HL-60 (cell line): ENCODE measurements at regions not wholly inside any gene's neighbourhood (a gene's known extent, or its start where the extent isn't known, plus 50 kb on each side); places are given as distances from the start of the nearest gene placed in this dataset.

Experiments used
- DNase-seq, 2 experiments: peaks; one replicate each; pipeline ENCODE4 v3.0.0-alpha.2; 2010 to 2020; ENCODE audit warnings: low read depth in 1 of 2, low spot score in 1 of 2
- H3K27ac ChIP-seq: fragments of 250-450 bp; sonication (Bioruptor Pico); replicated peaks from 2 replicates; pipeline ENCODE4 v1.5.1; 2020; ENCODE audit warnings: mild to moderate bottlenecking, moderate library complexity
- H3K27me3 ChIP-seq: fragments of 250-450 bp; sonication (Bioruptor Pico); 2 replicates; pipeline ENCODE4 v1.5.1; 2021; ENCODE audit warnings: mild to moderate bottlenecking, moderate library complexity; ENCODE audit not compliant: insufficient read depth, poor library complexity, severe bottlenecking
- H3K4me3 ChIP-seq: replicated peaks from 2 replicates; pipeline ENCODE4 v1.5.1; 2011; ENCODE audit warnings: mild to moderate bottlenecking, control low read depth, low read length; ENCODE audit not compliant: insufficient read depth
- CTCF ChIP-seq: IDR thresholded peaks from one replicate; pipeline ENCODE4 v1.5.1; 2011; ENCODE audit warnings: low read length, control low read depth, inconsistent platforms; ENCODE audit not compliant: insufficient read depth
- GABPA ChIP-seq: IDR thresholded peaks from 2 replicates; pipeline ENCODE4 v1.6.1; 2012; ENCODE audit warnings: low read depth
- POLR2AphosphoS5 ChIP-seq: IDR thresholded peaks from 2 replicates; pipeline ENCODE4 v1.6.1; 2012; ENCODE audit warnings: low read depth
- REST ChIP-seq: IDR thresholded peaks from 2 replicates; pipeline ENCODE4 v1.6.1; 2012; ENCODE audit warnings: low read depth; ENCODE audit not compliant: insufficient replicate concordance
- SPI1 ChIP-seq: IDR thresholded peaks from 2 replicates; pipeline ENCODE4 v1.6.1; 2012; ENCODE audit warnings: low read depth, mild to moderate bottlenecking, borderline replicate concordance

- Histone ChIP-seq H3K27ac (no peak overlapping the region), H3K27me3 (no peaks in the 10 kb centered on the region), H3K4me3 (no peak overlapping the region)
- no peak for TF ChIP-seq GABPA
- TF ChIP-seq REST = no peak
- TF ChIP-seq CTCF = no peak
- no peak for TF ChIP-seq POLR2AphosphoS5
- TF ChIP-seq SPI1 = no peak
- DNase-seq = no peak
Measured at GRCh38 chr1:222240536-222241181, 307.2 kb downstream of the HHIPL2 start.

- TF ChIP-seq CTCF (no peak), REST (no peak), GABPA (no peak), POLR2AphosphoS5 (no peak), SPI1 (no peak)
- no peak overlapping the region for H3K4me3 ChIP-seq
- no peak for DNase-seq
- peaks cover 2% of the 10 kb centered on the region for H3K27me3 ChIP-seq
- no peak overlapping the region for H3K27ac ChIP-seq
Measured at GRCh38 chr1:222239130-222239529, 308.8 kb downstream of the HHIPL2 start.

- no peak for TF ChIP-seq REST
- H3K27me3 ChIP-seq = peaks cover 2% of the 10 kb centered on the region
- no peak overlapping the region for H3K4me3 ChIP-seq
- no peak overlapping the region for H3K27ac ChIP-seq
- no peak for DNase-seq
Measured at GRCh38 chr1:222234351-222234750, 313.6 kb downstream of the HHIPL2 start.
